ENCODE measurements at regions not wholly inside any gene's neighbourhood (a gene's known extent, or its start where the extent isn't known, plus 50 kb on each side); places are given as distances from the start of the nearest gene placed in this dataset.
A peak's percentile ranks its signal among the peaks of the same experiment; 100 is the strongest.

DNA sequence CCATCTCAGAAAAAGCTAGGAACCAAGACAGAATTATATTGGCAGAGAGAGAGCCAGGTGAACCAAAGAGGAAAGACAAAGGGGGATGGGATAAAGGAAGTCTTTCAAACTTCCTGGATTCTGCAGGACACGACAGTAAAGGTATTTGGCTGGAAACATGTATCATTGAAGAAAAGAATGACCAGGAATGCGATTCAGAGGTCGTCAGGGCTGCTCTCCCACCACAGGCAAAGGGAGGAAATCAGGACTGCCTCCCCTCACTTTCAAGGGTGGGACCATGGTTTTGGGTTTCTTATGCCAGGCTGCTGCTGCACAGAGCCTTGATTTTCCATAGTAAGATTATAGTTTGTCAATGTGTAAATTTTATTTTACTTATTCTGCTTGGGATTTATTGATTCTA, 848.8 kb downstream of the BRINP3 start:
- peak; percentile 31; the same call in 2 of the 3 replicates for ATAC-seq
- peaks cover 3% of the 10 kb centered on the region for H3K27me3 Mint-ChIP-seq (ENCODE audit: insufficient read depth, low read depth, poor library complexity)
- no peaks in the 10 kb centered on the region for H3K79me2 ChIP-seq (replicated peaks; ENCODE audit: insufficient read depth)
- H3K36me3 ChIP-seq (ENCODE audit: insufficient read depth): no peaks in the 10 kb centered on the region
- no peaks in the 10 kb centered on the region for H4K20me1 ChIP-seq (replicated peaks; ENCODE audit: insufficient read depth)
- H3K4me3 ChIP-seq: no peak overlapping the region
- no peaks in the 10 kb centered on the region for H3F3A ChIP-seq (replicated peaks; ENCODE audit: low read depth)
- no peaks in the 10 kb centered on the region for H3K9me3 Mint-ChIP-seq
- H3K4me1 Mint-ChIP-seq: peaks cover 4% of the 10 kb centered on the region; the same call in 2 of the 3 replicates
- DNase-seq (ENCODE audit: low spot score): peak; percentile 59
- H3K27ac Mint-ChIP-seq: peak overlapping the region; percentile 15; the same call in 1 of the 2 replicates
- no peak overlapping the region for H3K27ac ChIP-seq (ENCODE audit: low read depth)
- 0 out of 2 replicates have a peak overlapping the region, but pooled peaks have one; percentile 30 for H2AFZ ChIP-seq
- peaks cover 7% of the 10 kb centered on the region; the same call in 1 of the 2 replicates for H3K4me1 ChIP-seq (ENCODE audit: insufficient read depth)
- no peaks in the 10 kb centered on the region for H3K27me3 ChIP-seq (ENCODE audit: insufficient read depth)
- H3K4me3 Mint-ChIP-seq: no peak overlapping the region
- H3K36me3 Mint-ChIP-seq (ENCODE audit: low read depth): no peaks in the 10 kb centered on the region
- H3K9me2 ChIP-seq (ENCODE audit: insufficient read depth): no peaks in the 10 kb centered on the region
- H3K4me2 ChIP-seq: no peak overlapping the region
- TF ChIP-seq, protein P1, sequence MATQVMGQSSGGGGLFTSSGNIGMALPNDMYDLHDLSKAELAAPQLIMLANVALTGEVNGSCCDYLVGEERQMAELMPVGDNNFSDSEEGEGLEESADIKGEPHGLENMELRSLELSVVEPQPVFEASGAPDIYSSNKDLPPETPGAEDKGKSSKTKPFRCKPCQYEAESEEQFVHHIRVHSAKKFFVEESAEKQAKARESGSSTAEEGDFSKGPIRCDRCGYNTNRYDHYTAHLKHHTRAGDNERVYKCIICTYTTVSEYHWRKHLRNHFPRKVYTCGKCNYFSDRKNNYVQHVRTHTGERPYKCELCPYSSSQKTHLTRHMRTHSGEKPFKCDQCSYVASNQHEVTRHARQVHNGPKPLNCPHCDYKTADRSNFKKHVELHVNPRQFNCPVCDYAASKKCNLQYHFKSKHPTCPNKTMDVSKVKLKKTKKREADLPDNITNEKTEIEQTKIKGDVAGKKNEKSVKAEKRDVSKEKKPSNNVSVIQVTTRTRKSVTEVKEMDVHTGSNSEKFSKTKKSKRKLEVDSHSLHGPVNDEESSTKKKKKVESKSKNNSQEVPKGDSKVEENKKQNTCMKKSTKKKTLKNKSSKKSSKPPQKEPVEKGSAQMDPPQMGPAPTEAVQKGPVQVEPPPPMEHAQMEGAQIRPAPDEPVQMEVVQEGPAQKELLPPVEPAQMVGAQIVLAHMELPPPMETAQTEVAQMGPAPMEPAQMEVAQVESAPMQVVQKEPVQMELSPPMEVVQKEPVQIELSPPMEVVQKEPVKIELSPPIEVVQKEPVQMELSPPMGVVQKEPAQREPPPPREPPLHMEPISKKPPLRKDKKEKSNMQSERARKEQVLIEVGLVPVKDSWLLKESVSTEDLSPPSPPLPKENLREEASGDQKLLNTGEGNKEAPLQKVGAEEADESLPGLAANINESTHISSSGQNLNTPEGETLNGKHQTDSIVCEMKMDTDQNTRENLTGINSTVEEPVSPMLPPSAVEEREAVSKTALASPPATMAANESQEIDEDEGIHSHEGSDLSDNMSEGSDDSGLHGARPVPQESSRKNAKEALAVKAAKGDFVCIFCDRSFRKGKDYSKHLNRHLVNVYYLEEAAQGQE (IDR thresholded peaks at IDR 0.05; ENCODE audit: unreplicated experiment): no peak

DNA sequence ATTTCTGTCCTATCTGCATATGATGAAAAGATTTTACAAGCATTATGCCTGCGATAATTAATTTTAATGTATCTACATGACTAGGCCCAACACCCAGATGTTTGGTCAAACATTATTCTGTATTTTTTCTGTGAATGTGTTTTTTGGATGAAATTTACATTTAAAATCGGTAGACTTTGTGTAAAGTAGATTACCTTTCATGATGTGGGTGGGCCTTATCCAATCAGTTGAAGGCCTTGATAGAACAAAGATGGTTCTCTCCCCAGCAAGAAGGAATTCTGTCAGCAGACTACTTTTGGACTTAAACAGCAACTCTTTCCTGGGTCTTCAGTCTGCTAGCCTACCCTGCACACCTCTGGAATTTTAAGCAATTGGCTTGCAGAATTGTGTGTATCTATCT, 844.0 kb downstream of the BRINP3 start:
- no peaks in the 10 kb centered on the region for H3K9me3 Mint-ChIP-seq
- Histone ChIP-seq H4K20me1 (replicated peaks; ENCODE audit: insufficient read depth) (no peaks in the 10 kb centered on the region), H3K27me3 (ENCODE audit: insufficient read depth) (no peaks in the 10 kb centered on the region), H3K4me3 (no peak overlapping the region), H3F3A (replicated peaks; ENCODE audit: low read depth) (no peaks in the 10 kb centered on the region), H3K27ac (ENCODE audit: low read depth) (no peak overlapping the region), H3K9me2 (ENCODE audit: insufficient read depth) (no peaks in the 10 kb centered on the region), H3K4me1 (ENCODE audit: insufficient read depth) (peaks cover 1% of the 10 kb centered on the region; the same call in 1 of the 2 replicates), H3K4me2 (no peak overlapping the region), H2AFZ (no peak overlapping the region), H3K36me3 (ENCODE audit: insufficient read depth) (no peaks in the 10 kb centered on the region), H3K79me2 (replicated peaks; ENCODE audit: insufficient read depth) (no peaks in the 10 kb centered on the region)
- DNase-seq (ENCODE audit: low spot score): no peak
- peaks cover 3% of the 10 kb centered on the region for H3K27me3 Mint-ChIP-seq (ENCODE audit: insufficient read depth, low read depth, poor library complexity)
- no peak overlapping the region for H3K27ac Mint-ChIP-seq
- no peaks in the 10 kb centered on the region for H3K36me3 Mint-ChIP-seq (ENCODE audit: low read depth)
- no peak for ATAC-seq
- H3K4me1 Mint-ChIP-seq: peaks cover 3% of the 10 kb centered on the region; the same call in 2 of the 3 replicates
- no peak overlapping the region for H3K4me3 Mint-ChIP-seq
- TF ChIP-seq, protein P2, sequence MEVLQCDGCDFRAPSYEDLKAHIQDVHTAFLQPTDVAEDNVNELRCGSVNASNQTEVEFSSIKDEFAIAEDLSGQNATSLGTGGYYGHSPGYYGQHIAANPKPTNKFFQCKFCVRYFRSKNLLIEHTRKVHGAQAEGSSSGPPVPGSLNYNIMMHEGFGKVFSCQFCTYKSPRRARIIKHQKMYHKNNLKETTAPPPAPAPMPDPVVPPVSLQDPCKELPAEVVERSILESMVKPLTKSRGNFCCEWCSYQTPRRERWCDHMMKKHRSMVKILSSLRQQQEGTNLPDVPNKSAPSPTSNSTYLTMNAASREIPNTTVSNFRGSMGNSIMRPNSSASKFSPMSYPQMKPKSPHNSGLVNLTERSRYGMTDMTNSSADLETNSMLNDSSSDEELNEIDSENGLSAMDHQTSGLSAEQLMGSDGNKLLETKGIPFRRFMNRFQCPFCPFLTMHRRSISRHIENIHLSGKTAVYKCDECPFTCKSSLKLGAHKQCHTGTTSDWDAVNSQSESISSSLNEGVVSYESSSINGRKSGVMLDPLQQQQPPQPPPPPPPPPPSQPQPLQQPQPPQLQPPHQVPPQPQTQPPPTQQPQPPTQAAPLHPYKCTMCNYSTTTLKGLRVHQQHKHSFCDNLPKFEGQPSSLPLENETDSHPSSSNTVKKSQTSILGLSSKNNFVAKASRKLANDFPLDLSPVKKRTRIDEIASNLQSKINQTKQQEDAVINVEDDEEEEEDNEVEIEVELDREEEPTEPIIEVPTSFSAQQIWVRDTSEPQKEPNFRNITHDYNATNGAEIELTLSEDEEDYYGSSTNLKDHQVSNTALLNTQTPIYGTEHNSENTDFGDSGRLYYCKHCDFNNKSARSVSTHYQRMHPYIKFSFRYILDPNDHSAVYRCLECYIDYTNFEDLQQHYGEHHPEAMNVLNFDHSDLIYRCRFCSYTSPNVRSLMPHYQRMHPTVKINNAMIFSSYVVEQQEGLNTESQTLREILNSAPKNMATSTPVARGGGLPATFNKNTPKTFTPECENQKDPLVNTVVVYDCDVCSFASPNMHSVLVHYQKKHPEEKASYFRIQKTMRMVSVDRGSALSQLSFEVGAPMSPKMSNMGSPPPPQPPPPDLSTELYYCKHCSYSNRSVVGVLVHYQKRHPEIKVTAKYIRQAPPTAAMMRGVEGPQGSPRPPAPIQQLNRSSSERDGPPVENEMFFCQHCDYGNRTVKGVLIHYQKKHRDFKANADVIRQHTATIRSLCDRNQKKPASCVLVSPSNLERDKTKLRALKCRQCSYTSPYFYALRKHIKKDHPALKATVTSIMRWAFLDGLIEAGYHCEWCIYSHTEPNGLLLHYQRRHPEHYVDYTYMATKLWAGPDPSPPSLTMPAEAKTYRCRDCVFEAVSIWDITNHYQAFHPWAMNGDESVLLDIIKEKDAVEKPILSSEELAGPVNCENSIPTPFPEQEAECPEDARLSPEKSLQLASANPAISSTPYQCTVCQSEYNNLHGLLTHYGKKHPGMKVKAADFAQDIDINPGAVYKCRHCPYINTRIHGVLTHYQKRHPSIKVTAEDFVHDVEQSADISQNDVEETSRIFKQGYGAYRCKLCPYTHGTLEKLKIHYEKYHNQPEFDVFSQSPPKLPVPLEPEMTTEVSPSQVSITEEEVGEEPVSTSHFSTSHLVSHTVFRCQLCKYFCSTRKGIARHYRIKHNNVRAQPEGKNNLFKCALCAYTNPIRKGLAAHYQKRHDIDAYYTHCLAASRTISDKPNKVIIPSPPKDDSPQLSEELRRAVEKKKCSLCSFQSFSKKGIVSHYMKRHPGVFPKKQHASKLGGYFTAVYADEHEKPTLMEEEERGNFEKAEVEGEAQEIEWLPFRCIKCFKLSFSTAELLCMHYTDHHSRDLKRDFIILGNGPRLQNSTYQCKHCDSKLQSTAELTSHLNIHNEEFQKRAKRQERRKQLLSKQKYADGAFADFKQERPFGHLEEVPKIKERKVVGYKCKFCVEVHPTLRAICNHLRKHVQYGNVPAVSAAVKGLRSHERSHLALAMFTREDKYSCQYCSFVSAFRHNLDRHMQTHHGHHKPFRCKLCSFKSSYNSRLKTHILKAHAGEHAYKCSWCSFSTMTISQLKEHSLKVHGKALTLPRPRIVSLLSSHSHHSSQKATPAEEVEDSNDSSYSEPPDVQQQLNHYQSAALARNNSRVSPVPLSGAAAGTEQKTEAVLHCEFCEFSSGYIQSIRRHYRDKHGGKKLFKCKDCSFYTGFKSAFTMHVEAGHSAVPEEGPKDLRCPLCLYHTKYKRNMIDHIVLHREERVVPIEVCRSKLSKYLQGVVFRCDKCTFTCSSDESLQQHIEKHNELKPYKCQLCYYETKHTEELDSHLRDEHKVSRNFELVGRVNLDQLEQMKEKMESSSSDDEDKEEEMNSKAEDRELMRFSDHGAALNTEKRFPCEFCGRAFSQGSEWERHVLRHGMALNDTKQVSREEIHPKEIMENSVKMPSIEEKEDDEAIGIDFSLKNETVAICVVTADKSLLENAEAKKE (CRISPR knock-in tag; IDR thresholded peaks at IDR 0.05): no peak
- TF ChIP-seq NANOG (IDR thresholded peaks at IDR 0.05; ENCODE audit: borderline replicate concordance) (no peak), CREB1 (CRISPR knock-in tag; IDR thresholded peaks at IDR 0.05; ENCODE audit: low read depth) (no peak), ZNF331 (CRISPR knock-in tag; IDR thresholded peaks at IDR 0.05; ENCODE audit: low read depth) (no peak), JUNB (IDR thresholded peaks at IDR 0.05; ENCODE audit: unreplicated experiment) (no peak)
- TF ChIP-seq, protein P3, sequence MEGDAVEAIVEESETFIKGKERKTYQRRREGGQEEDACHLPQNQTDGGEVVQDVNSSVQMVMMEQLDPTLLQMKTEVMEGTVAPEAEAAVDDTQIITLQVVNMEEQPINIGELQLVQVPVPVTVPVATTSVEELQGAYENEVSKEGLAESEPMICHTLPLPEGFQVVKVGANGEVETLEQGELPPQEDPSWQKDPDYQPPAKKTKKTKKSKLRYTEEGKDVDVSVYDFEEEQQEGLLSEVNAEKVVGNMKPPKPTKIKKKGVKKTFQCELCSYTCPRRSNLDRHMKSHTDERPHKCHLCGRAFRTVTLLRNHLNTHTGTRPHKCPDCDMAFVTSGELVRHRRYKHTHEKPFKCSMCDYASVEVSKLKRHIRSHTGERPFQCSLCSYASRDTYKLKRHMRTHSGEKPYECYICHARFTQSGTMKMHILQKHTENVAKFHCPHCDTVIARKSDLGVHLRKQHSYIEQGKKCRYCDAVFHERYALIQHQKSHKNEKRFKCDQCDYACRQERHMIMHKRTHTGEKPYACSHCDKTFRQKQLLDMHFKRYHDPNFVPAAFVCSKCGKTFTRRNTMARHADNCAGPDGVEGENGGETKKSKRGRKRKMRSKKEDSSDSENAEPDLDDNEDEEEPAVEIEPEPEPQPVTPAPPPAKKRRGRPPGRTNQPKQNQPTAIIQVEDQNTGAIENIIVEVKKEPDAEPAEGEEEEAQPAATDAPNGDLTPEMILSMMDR (conservative IDR thresholded peaks at IDR 0.05; ENCODE audit: low read depth in 2 of 2): no peak

Measured in GM23338 (cell line).